Left lung (tissue), 4 donors: ENCODE measurements at regions not wholly inside any gene's neighbourhood (a gene's known extent, or its start where the extent isn't known, plus 50 kb on each side); places are given as distances from the start of the nearest gene placed in this dataset.

Experiments used
- ATAC-seq: fragments of 200-7000 bp; cut with Tn5 transposase; one replicate; pipeline ENCODE4 v1.9.1; 2020; ENCODE audit warnings: moderate library complexity
- DNase-seq, 4 donors: peaks; one replicate each; pipeline ENCODE4 v3.0.0-alpha.2; 2013 to 2020
- H3K27ac ChIP-seq, 2 donors: fragments of 200-600 bp; sonication (generic) in 1 of 2; one replicate each; pipeline versions ENCODE4 v1.5.0 to v1.8.0; 2020 to 2021
- H3K27me3 ChIP-seq, 2 donors: fragments of 200-600 bp; sonication (generic) in 1 of 2; one replicate each; pipeline versions ENCODE4 v1.5.0 to v1.8.0; 2020 to 2021
- H3K36me3 ChIP-seq, 2 donors: fragments of 200-600 bp; sonication (generic) in 1 of 2; one replicate each; pipeline versions ENCODE4 v1.5.0 to v1.8.0; 2020 to 2021
- H3K4me1 ChIP-seq, 2 donors: fragments of 200-600 bp; one replicate each; pipeline ENCODE4 v1.8.0; 2021
- H3K4me3 ChIP-seq, 2 donors: fragments of 200-600 bp; sonication (generic) in 1 of 2; one replicate each; pipeline versions ENCODE4 v1.5.0 to v1.8.0; 2020 to 2021; ENCODE audit warnings: mild to moderate bottlenecking in 1 of 2
- H3K9me3 ChIP-seq, 2 donors: fragments of 200-600 bp; sonication (generic) in 1 of 2; one replicate each; pipeline versions ENCODE4 v1.5.0 to v1.8.0; 2020 to 2021
- CTCF ChIP-seq, 2 donors: fragments of 200-600 bp; sonication (generic) in 1 of 2; IDR thresholded peaks; one replicate each; pipeline versions ENCODE4 v1.5.0 to v1.8.0; 2021; ENCODE audit warnings: antibody characterized with exemption in 2 of 2
- intact Hi-C, 2 donors: fragments of 100-400 bp; cut with DNase I; formaldehyde crosslinking; loops; one replicate each; pipeline versions ENCODE4 v1.11.2 to v1.14.2; 2022
- donor health status: DM: no; HTN: yes; CAD: no.
- donor health status: DM: no; HTN: no; CAD: no.

- DNase-seq, result no peak
- H3K27ac ChIP-seq, result no peak overlapping the region
- ATAC-seq, result peak; percentile 22
- intact Hi-C loops, result no loop called here
- no peaks in the 10 kb centered on the region for H3K36me3 ChIP-seq
- no peak for TF ChIP-seq CTCF (IDR thresholded peaks at IDR 0.05)
- peaks cover 5 to 28% of the 10 kb centered on the region in 2 donors for H3K4me1 ChIP-seq
- no peak overlapping the region for H3K4me3 ChIP-seq
- H3K27me3 ChIP-seq, result no peaks in the 10 kb centered on the region
- no peaks in the 10 kb centered on the region for H3K9me3 ChIP-seq
Measured at GRCh38 chr20:33914919-33915318, 78.8 kb upstream of the RALY start.

- no peaks in the 10 kb centered on the region for H3K36me3 ChIP-seq
- H3K9me3 ChIP-seq, result no peaks in the 10 kb centered on the region
- ATAC-seq (peak; percentile 61), DNase-seq (peak in 2 of 4 donors; percentile 38 to 86)
- H3K27me3 ChIP-seq, result no peaks in the 10 kb centered on the region
- intact Hi-C loops, result no loop called here
- H3K27ac ChIP-seq, result no peak overlapping the region
- peaks cover 0 to 22% of the 10 kb centered on the region in 2 donors for H3K4me1 ChIP-seq
- peak; percentile 35 to 71 for TF ChIP-seq CTCF (IDR thresholded peaks at IDR 0.05)
- no peak overlapping the region for H3K4me3 ChIP-seq
Measured at GRCh38 chr20:33915726-33916331, 77.9 kb upstream of the RALY start.

GRCh38 chr20:33916768-33917167 lies 76.9 kb upstream of the RALY start:
- Histone ChIP-seq H3K4me1 (peaks cover 0 to 20% of the 10 kb centered on the region in 2 donors), H3K27ac (no peak overlapping the region), H3K4me3 (no peak overlapping the region), H3K9me3 (no peaks in the 10 kb centered on the region), H3K27me3 (no peaks in the 10 kb centered on the region), H3K36me3 (no peaks in the 10 kb centered on the region)
- DNase-seq (no peak), ATAC-seq (no peak)
- no peak for TF ChIP-seq CTCF (IDR thresholded peaks at IDR 0.05)
- intact Hi-C loops, result no loop called here

- intact Hi-C loops, result no loop called here
- no peak for ATAC-seq
- no peaks in the 10 kb centered on the region for H3K36me3 ChIP-seq
- no peaks in the 10 kb centered on the region for H3K27me3 ChIP-seq
- DNase-seq, result no peak
- no peaks in the 10 kb centered on the region for H3K9me3 ChIP-seq
- no peak for TF ChIP-seq CTCF (IDR thresholded peaks at IDR 0.05)
- H3K4me3 ChIP-seq, result no peak overlapping the region
- H3K27ac ChIP-seq, result no peak overlapping the region
- peaks cover 0 to 20% of the 10 kb centered on the region in 2 donors for H3K4me1 ChIP-seq
Measured at GRCh38 chr20:33917831-33918525, 75.7 kb upstream of the RALY start.

- Histone ChIP-seq H3K9me3 (no peaks in the 10 kb centered on the region), H3K4me3 (no peak overlapping the region), H3K27me3 (no peaks in the 10 kb centered on the region), H3K27ac (no peak overlapping the region), H3K36me3 (no peaks in the 10 kb centered on the region), H3K4me1 (peaks cover 0 to 20% of the 10 kb centered on the region in 2 donors)
- no peak for DNase-seq
- intact Hi-C loops, result no loop called here
- ATAC-seq, result no peak
- TF ChIP-seq CTCF (IDR thresholded peaks at IDR 0.05), result no peak
Measured at GRCh38 chr20:33918662-33919061, 75.0 kb upstream of the RALY start.
